ENCODE measurements at regions not wholly inside any gene's neighbourhood (a gene's known extent, or its start where the extent isn't known, plus 50 kb on each side); places are given as distances from the start of the nearest gene placed in this dataset.

GRCh38 chr16:60478810-60479209 lies 1557.4 kb downstream of the CDH8 start:
- DNase-seq (no peak), ATAC-seq (no peak)
- intact Hi-C loops (cut with DNase I, micrococcal nuclease), result no loop called here
- no peak overlapping the region for H3K4me3 ChIP-seq
- H3K4me1 ChIP-seq (ENCODE audit: low read depth), result no peaks in the 10 kb centered on the region
- peaks cover 48% of the 10 kb centered on the region for H3K9me3 ChIP-seq
- H3K36me3 ChIP-seq (ENCODE audit: low read depth), result no peaks in the 10 kb centered on the region
- TF ChIP-seq, protein P1, sequence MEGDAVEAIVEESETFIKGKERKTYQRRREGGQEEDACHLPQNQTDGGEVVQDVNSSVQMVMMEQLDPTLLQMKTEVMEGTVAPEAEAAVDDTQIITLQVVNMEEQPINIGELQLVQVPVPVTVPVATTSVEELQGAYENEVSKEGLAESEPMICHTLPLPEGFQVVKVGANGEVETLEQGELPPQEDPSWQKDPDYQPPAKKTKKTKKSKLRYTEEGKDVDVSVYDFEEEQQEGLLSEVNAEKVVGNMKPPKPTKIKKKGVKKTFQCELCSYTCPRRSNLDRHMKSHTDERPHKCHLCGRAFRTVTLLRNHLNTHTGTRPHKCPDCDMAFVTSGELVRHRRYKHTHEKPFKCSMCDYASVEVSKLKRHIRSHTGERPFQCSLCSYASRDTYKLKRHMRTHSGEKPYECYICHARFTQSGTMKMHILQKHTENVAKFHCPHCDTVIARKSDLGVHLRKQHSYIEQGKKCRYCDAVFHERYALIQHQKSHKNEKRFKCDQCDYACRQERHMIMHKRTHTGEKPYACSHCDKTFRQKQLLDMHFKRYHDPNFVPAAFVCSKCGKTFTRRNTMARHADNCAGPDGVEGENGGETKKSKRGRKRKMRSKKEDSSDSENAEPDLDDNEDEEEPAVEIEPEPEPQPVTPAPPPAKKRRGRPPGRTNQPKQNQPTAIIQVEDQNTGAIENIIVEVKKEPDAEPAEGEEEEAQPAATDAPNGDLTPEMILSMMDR (IDR thresholded peaks at IDR 0.05), result no peak

GRCh38 chr16:60463986-60464385 lies 1572.3 kb downstream of the CDH8 start:
- intact Hi-C loops (cut with DNase I, micrococcal nuclease), result no loop called here

DNA sequence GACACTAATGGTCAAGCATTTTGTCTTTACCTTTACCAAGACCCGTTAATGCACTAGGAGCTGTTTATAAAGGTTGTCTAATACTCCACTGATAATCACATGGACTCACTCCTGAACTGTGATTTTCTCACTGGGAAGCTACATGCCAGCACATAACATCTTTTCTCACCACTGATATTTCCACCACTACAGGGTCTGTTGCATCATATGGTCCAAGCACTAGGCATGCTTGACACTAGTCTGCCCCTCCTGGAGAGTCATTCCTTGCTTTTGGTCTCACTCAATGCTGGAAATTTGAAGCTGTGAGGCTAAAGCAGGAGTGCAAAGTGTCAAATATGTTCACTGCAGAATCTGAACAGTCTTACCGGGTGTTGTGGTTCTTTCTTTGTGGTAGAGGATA lies 1576.8 kb downstream of the CDH8 start:
- ATAC-seq (no peak), DNase-seq (no peak)
- TF ChIP-seq, protein P1 (IDR thresholded peaks at IDR 0.05), result no peak
- intact Hi-C loops (cut with DNase I, micrococcal nuclease), result no loop called here
- Histone ChIP-seq H3K4me3 (no peak overlapping the region), H3K4me1 (ENCODE audit: low read depth) (no peaks in the 10 kb centered on the region), H3K36me3 (ENCODE audit: low read depth) (no peaks in the 10 kb centered on the region), H3K9me3 (peaks cover 46% of the 10 kb centered on the region)

More at GRCh38 chr16:60463986-60464385, 1572.3 kb downstream of the CDH8 start:
- Histone ChIP-seq H3K36me3 (ENCODE audit: low read depth) (no peaks in the 10 kb centered on the region), H3K4me1 (ENCODE audit: low read depth) (no peaks in the 10 kb centered on the region), H3K4me3 (no peak overlapping the region), H3K9me3 (peaks cover 56% of the 10 kb centered on the region)
- ATAC-seq, result no peak
- DNase-seq, result no peak
- TF ChIP-seq, protein P1 (IDR thresholded peaks at IDR 0.05), result no peak

DNA sequence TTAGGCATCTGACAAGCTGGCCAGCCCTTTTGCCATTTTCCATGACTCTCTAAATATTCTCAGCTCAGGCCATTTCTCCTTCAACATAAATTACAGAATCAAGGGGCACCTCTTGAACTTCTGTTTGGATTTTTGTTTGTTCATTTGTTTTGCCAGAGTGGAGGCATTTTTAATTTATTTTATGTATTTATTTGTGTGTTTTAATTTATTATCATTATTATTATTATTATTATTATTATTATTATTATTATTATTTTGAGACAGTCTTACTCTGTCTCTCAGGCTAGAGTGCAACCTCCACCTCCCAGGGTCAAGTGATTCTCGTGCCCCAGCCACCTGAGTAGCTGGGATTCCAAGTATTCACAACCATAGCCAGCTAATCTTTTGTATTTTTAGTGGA lies 1578.0 kb downstream of the CDH8 start:
- intact Hi-C loops (cut with DNase I, micrococcal nuclease), result no loop called here
- ATAC-seq (no peak), DNase-seq (no peak)
- Histone ChIP-seq H3K4me1 (ENCODE audit: low read depth) (no peaks in the 10 kb centered on the region), H3K9me3 (peaks cover 44% of the 10 kb centered on the region), H3K36me3 (ENCODE audit: low read depth) (no peaks in the 10 kb centered on the region), H3K4me3 (no peak overlapping the region)
- TF ChIP-seq, protein P1 (IDR thresholded peaks at IDR 0.05), result no peak

DNA sequence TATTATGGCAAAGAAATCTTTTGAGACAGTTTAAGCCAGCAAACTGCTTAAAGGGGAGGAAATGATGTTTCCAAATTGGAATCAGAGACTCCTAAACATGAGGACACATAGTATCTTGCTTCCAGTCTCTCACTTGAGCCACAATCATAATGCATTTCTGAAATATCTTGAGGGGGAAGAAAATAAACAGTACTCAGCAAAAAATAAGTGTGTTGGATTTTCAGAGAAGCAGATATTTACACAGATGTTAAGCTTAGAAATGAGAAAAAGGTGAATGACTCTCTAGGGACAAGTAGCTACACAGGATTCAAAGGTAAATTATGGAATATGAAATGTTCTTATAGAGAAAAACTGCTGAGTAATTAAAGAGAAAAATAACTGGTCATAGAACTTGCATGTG lies 1583.6 kb downstream of the CDH8 start:
- Histone ChIP-seq H3K36me3 (ENCODE audit: low read depth) (no peaks in the 10 kb centered on the region), H3K4me1 (ENCODE audit: low read depth) (no peaks in the 10 kb centered on the region), H3K4me3 (no peak overlapping the region), H3K9me3 (peaks cover 29% of the 10 kb centered on the region)
- intact Hi-C loops (cut with DNase I, micrococcal nuclease), result no loop called here
- ATAC-seq (no peak), DNase-seq (no peak)
- TF ChIP-seq, protein P1 (IDR thresholded peaks at IDR 0.05), result no peak

DNA sequence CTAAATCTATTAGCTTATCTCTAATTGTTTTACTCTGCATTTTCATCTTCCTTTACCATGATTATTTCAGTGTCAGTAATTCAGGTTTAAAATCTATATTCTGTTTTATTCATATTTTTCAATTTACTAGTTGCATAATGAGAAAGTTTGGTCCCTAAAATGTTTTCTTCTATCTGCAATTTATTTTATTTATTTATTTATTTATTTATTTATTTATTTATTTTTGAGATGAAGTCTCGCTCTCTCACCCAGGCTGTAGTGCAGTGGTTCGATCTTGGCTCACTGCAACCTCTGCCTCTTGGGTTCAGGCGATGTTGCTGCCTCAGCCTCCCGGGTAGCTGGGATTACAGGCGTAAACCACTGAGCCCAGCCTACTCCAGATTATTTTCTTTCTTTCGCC lies 1597.3 kb downstream of the CDH8 start:
- no peaks in the 10 kb centered on the region for H3K36me3 ChIP-seq (ENCODE audit: low read depth)
- intact Hi-C loops (cut with DNase I, micrococcal nuclease), result no loop called here
- DNase-seq (no peak), ATAC-seq (no peak)
- TF ChIP-seq, protein P1 (IDR thresholded peaks at IDR 0.05), result no peak
- H3K4me1 ChIP-seq (ENCODE audit: low read depth), result no peaks in the 10 kb centered on the region
- no peak overlapping the region for H3K4me3 ChIP-seq
- peaks cover 29% of the 10 kb centered on the region for H3K9me3 ChIP-seq

Measured in mucosa of descending colon (tissue), 3 donors.